Astrocyte of the spinal cord (primary cell): ENCODE measurements at regions not wholly inside any gene's neighbourhood (a gene's known extent, or its start where the extent isn't known, plus 50 kb on each side); places are given as distances from the start of the nearest gene placed in this dataset.

Source experiments
- DNase-seq: peaks from one replicate; pipeline ENCODE4 v3.0.0; 2011; ENCODE audit warnings: low read depth, low spot score
- H3K4me3 ChIP-seq: 2 replicates; pipeline ENCODE4 v1.5.1; 2011; ENCODE audit warnings: low read depth, mild to moderate bottlenecking, low read length, moderate library complexity
- in situ Hi-C: cut with HindIII; loops from 2 replicates; pipeline ENCODE4 v1.10.0; 2017; ENCODE audit warnings: low sequenced_read_pairs
- TF ChIP-seq, protein P1 (sequence below): IDR thresholded peaks from 2 replicates; pipeline ENCODE4 v1.5.1; 2012; ENCODE audit warnings: low read depth, mild to moderate bottlenecking, low read length, inconsistent platforms

DNA sequence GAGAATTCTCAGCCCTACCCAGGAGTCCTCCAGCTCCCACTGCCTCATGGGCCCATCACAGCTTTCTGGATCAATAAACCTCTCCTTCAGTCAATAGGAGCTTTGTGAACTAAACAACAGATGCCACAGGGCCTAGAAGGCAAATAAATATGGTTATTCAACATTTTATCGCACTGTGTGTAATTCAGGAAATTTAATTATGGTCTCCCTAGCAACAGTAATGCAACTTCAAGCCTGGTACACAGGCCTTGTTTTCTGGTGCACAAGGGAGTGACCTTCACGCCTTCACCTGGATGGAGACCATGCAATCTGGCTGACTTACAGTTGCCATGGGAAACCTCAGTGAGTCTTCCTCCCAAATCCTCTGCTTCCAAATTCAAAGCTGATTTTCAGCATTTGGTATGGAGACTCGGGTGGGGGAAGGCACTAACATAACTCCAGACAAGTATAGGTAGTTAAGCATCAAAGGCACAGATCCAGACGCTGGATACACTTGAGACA lies 441.0 kb upstream of the NPVF start:
- in situ Hi-C loops, result no loop called here
- TF ChIP-seq, protein P1, sequence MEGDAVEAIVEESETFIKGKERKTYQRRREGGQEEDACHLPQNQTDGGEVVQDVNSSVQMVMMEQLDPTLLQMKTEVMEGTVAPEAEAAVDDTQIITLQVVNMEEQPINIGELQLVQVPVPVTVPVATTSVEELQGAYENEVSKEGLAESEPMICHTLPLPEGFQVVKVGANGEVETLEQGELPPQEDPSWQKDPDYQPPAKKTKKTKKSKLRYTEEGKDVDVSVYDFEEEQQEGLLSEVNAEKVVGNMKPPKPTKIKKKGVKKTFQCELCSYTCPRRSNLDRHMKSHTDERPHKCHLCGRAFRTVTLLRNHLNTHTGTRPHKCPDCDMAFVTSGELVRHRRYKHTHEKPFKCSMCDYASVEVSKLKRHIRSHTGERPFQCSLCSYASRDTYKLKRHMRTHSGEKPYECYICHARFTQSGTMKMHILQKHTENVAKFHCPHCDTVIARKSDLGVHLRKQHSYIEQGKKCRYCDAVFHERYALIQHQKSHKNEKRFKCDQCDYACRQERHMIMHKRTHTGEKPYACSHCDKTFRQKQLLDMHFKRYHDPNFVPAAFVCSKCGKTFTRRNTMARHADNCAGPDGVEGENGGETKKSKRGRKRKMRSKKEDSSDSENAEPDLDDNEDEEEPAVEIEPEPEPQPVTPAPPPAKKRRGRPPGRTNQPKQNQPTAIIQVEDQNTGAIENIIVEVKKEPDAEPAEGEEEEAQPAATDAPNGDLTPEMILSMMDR, result no peak
- no peak overlapping the region for H3K4me3 ChIP-seq
- no peak for DNase-seq

DNA sequence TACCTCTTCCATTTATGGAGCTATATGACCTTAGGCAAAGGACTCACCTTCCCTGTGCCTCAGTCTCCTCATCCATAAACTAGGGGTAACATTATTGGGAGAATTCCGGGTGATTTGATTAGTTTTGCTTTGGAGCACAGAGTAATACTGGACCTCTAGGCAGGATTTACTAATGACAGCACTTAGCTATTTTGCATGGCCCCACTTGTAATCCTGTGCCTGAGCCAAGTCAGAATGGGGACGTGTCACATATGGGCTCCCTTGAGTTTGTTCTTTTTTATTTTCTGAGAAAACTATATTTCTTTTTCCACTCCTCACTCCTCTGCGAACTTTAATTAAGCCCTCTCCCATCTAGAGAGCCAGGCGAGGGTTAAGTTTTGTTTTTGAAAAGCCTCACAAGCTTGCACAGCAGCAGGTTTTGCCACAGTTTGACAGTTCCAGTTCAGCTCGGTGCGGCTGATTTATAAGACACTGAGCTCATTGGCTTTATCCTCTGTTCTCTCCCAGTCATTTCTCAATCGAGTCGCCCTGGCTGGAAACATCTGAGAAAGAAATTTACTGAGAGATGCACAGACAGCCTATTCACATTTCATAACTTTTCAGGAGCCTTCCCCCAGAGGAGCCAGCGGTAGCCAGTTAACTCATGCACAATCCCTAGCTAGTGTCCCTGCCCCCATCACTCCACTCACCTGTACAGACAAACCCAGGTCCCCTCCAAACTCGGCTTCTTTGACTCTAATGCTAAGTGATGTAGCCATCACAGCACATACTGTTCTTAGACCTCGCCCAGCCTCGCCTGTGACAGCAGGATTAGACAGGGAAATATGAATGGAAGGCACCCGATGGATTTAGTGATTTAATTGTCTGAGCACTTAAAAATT lies 441.9 kb upstream of the NPVF start:
- DNase-seq, result no peak
- no peak overlapping the region for H3K4me3 ChIP-seq
- in situ Hi-C loops, result no loop called here
- TF ChIP-seq, protein P1, result no peak

DNA sequence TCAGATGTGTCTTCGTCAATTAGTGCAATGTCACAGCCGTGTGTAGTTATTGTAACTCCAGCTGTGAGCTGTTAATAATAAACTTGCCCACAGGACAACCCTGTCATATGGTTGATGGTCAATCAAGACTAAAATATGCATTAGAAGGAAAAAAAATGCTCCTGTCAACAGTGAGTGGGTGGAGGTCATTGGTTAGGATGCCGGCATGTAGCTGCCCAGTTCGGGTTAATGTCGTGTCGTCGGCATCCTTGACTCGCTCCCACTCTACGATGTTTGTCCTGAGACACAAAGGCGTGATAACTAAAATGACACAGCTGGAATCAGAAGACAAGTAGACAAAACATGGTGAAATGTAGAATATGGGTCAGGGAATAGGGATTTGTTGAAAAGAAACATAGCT lies 442.8 kb upstream of the NPVF start:
- TF ChIP-seq, protein P1, result no peak
- no peak for DNase-seq
- no peak overlapping the region for H3K4me3 ChIP-seq
- in situ Hi-C loops, result no loop called here

DNA sequence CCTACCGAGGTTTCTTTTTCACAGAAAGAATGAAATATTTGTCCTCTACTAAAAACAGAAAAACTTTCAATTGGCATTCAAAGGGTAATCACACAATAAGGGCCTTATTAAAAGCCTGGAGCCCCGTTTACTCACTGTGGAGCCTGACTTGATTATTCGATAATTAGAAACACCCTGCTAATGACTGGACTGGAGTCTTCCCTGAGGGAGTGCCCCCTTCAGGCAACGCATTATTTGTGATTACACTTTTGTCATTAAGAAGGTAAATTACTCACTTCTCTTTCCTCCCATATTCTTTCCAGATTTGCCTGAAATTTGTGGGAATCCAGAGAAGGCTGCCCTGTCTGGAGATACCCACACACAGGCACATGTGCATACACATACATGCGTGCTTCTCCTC lies 444.2 kb upstream of the NPVF start:
- H3K4me3 ChIP-seq, result no peak overlapping the region
- DNase-seq, result no peak
- in situ Hi-C loops, result no loop called here
- TF ChIP-seq, protein P1, result no peak

DNA sequence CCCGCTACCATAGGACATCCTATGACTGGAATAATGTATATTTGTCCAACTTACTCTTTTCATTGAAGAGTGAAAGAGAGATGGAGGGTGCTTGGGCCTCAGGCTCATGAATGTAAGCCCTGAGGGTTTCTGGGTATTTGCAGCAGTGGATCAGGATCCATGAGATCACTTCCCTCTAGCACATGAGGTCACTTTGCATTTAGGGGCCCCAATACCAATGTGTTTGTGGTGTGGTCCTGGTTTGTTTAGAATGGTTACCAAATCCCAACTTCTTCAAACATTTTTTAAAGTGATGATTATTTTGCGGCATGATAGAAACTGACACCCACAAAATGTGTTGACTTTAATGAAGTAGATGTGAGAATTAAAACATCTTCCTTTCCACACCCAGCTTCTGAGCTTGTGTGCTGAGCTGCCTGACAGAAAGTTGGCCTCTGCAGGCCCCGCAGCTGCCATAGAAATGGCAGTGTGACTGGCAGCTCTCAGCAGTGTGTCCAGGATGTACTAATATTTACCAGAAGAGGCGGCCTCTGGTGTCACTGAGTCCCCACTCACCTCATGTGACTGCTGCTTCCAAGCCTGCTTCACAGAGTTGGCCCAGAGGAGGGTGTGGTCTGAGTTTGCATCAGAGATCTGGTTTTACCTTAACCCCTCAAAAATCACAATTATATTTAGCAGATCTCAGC lies 447.6 kb upstream of the NPVF start:
- in situ Hi-C loops, result no loop called here
- TF ChIP-seq, protein P1, result no peak
- H3K4me3 ChIP-seq, result no peak overlapping the region
- no peak for DNase-seq

DNA sequence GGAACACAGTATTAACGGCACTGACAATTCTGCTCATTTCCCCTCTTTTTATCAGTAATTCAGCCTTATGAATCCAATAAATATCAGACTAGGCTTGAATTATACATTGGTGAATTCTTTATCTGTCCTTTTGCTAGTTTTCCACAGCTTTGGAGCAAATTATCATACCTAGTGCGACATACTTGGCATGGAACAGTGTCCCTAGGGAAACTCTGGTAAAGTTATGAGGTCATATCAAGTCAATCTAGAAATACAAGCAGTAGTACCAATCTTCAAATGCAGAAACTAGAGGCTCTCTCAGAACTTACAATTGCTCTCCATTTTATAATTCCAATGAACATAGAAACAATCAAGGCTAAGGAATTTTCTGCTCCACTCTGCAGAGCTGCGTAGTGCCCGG lies 449.3 kb upstream of the NPVF start:
- H3K4me3 ChIP-seq, result no peak overlapping the region
- TF ChIP-seq, protein P1, result no peak
- no peak for DNase-seq
- in situ Hi-C loops, result no loop called here
